ENCODE measurements at regions not wholly inside any gene's neighbourhood (a gene's known extent, or its start where the extent isn't known, plus 50 kb on each side); places are given as distances from the start of the nearest gene placed in this dataset.
"Not testable (repeated sequence)": the region's sequence is repeated elsewhere in the genome, so short reads cannot be mapped to it uniquely, and the experiment has no call there.

- DNase-seq: peak; percentile 80
Observed at GRCh38 chr6:44049989-44050871, 77.0 kb downstream of the MRPL14 start.

DNA sequence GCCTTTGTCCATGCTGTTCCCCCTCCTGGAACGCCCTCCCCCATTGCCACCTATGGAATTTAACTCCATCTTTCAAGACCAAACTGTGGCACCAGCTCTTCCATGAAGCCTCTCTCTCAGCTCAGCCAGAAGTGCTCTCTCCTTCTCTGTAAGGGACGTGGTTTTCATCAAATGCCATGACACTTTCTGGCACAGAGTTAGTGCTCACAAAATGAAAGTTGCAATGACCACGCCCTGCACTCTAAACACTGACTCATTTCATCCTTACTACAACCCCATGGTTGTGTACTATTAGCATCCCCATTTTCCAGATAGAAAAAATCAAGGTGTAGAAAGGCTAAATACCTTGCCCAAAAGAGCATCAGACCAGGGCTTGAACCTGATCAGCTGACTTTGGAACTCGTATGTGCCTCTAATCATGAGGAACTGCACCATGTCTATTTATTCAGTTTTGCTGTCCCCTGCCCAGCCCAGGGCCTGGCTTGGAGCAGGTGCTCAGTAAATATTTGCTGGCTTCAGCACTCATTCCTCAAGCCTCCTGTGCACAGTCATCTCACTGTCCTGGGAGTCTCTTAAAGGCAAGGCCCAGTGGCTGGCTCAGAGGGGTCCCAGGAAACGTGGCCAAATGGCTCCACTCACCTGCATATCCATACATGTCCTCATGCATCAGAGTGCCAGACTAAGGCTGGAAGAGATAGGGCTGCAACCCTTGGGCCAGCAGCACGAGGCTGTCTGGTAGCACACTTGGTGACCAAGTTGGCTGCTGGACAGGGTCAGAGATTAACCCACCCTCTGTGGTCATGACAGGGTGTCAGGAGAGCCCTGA is 77.9 kb downstream of the MRPL14 start:
- peak; percentile 58 for DNase-seq

DNA sequence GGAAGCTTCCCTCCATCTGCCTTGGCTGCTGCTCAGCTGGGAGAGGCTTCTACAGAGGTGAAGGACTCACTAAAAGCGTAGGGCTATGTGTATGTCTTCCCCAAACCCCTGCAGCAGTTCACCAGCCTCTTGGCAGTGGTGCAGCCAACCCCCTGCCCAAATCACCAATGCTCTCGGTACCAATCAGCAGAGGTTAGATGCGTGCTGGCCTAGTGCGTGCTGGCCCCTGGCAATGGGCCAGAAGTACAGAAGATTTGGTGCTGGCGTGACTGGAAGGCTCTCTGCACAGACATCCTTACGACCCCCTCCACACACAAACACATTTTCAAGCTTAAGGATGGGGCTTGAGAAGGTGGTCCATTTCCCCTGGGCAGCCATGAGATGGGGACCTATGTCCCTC is 79.0 kb downstream of the MRPL14 start:
- no peak for DNase-seq

DNA sequence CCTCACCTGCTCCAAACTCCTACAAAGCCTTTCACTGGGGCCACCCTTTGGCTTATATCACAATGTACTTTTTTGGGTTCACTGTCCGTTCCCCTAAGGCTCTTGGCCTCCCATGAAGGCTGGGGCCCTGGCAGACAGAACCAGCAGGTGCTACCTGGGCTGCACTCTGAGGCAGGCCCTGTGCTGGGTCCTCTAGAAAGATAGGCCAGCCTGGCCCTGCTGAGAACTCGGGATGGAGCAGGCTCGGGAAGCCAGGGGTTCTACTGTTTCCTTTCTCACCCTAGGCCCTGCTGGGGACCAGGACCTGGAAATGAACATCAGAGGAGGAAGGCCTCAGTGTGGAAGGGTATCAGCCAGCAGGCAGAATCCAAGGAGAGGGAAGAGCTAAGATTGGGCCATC is 79.5 kb downstream of the MRPL14 start:
- DNase-seq: no peak

GRCh38 chr6:44047179-44047546 is 80.1 kb downstream of the MRPL14 start:
- no peak for DNase-seq

GRCh38 chr6:44046516-44047178 is 80.6 kb downstream of the MRPL14 start:
- no peak for DNase-seq

- no peak for DNase-seq
Observed at GRCh38 chr6:44045672-44046015, 81.6 kb downstream of the MRPL14 start.

DNA sequence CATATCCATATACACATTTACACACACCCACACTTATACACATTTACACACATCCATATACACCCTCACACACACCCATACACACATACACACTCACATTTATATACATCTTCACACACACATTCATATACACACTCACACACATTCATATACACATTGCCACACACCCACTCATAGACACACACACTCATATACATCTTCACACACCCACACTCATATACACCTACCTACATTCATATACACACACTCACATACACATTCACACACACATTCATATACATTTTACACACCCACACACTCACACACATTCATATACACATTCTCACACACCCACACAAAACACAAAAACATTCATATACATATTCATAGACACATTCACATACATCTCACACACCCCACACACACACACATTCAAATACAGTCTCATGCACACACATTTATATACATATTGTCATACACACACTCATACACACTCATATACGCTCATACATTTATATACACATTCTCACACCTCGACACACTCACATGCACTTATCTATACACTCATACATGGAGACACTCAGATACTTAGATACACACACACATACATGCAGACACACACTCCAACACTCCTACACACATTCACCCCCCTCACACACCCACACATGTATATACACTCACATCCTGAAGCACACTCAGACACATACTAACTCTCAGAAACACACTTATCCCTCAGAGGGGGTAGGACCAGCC is 82.1 kb downstream of the MRPL14 start:
- DNase-seq: no peak

- DNase-seq: no peak
Observed at GRCh38 chr6:44044154-44044539, 83.1 kb downstream of the MRPL14 start.

GRCh38 chr6:44043479-44044153 is 83.6 kb downstream of the MRPL14 start:
- DNase-seq: no peak

GRCh38 chr6:44042989-44043478 is 84.2 kb downstream of the MRPL14 start:
- DNase-seq: no peak

DNA sequence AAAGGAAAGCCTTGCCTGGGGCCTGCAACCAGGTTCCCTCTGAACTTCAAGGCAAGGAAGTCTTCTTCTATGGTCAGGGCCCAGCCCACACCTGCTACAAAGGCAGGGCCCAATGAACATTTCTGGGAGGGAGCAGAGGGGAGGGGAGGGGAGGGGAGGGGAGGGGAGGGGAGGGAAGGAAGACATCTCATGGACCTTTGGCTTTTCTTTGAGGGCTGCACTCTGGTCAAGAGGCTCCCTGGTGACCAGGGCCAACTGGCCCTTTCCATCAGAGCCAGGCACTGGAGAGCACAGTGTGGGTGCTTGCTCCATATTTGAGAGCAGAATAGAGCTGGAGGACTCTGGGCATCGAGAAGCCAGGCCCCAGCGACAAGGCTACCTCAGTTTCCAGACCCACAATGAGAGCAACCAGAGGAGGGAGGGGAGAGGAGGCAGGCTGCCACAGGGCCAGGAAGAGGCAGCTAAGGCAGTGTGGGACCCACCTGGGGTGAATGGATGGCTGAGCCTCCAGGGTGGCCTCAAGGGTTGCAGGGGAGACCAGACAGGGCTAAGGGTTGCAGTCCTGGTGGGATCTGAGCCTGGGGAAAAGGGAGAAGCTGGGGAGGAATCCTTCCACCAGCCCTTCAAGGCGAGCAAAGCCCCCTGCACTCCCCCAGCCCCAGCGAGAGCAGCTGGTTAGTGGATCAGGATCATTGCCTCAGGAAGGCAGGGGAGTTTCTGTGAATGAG is 84.8 kb downstream of the MRPL14 start:
- no peak for DNase-seq

DNA sequence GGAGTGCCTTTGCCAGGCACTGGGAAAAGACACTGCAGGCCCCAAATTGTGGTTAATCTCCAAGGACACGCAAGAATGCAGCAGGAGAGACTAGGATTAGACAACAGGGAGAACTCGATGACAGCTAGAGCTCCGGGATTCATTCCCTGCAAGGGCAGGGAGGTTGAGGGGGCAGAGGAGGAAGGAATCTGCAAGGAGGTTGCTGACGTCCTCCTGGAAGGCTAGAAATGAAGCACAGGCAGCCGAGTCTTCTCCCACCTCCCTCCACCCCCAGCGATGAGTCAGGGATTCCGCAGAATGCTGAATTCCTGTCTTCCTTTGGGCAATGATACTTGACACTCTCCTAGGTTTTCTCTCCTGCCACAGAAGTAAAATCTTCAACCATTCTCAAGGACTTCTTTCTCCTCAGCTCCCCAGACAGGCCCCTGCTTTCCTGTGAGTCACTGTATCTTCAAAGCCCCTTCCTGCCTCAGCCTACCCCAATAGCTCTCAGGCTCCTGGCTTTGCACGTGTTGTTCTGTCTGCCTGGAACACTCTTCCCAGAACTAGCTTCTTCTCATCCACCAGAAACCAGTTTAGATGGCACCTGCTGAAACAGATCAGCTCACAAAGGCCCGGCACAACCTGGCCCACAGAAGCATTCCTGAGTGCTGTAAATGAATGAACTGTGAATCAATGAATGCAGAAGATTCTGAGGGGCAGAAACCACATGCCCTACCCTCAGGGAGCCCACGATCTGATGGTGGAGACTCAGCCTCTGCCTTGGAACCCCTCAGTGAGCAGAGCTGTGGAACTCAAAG is 85.6 kb downstream of the MRPL14 start:
- DNase-seq: peak; percentile 100

- DNase-seq: no peak
Observed at GRCh38 chr6:44040786-44041185, 86.5 kb downstream of the MRPL14 start.

DNA sequence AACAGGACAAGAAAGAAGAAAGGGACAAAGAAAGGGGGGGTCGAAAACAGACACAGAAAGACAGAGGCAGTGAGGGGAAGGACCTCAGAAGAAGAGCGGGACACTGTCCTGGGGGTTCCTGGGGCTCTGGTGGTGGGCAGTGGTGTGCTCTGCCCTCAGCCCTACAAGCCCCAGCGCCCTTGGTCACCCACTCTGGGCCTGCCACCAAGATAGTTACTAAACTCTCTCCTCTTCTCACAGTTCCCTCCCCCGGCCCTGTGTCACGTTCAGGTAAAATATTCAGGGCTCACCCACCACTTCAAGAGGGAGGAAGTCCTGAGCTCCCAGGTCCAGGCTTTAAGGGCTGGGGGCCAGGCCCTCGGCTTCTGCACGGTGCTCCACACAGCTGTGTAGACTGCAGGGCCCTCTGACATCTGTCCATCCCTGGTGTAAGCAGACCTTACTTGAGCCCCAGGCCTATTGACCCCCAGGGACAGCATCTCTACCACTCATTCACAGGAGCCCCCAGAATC is 87.4 kb downstream of the MRPL14 start:
- no peak for DNase-seq

GRCh38 chr6:44039191-44039719 is 88.0 kb downstream of the MRPL14 start:
- no peak for DNase-seq

DNA sequence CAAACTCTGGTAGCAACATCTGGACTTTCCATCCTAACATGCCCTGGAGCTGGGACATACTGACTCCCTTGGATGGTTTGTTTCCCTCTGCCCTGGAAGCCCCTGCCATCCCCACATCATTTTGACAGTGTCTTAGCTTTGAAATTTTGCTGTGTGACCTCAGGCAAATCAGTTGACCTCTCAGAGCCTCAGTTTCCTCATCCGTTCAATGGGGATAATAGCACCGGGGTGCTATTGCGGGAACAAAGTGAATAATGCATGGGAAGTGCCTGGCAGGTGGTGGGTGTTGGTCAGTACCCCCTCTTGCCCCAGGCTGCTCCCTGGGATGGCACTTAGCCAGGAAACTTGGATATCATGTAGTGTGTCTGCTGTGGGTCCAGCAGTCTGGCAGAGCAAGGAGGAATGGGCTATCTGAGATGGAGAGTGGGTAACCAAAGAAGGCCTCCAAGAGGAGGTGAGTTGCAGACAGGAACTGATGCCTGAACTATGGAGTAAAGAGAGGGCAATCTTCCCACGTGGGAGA is 88.6 kb downstream of the MRPL14 start:
- DNase-seq: no peak

GRCh38 chr6:44037847-44038542 is 89.3 kb downstream of the MRPL14 start:
- DNase-seq: no peak

DNA sequence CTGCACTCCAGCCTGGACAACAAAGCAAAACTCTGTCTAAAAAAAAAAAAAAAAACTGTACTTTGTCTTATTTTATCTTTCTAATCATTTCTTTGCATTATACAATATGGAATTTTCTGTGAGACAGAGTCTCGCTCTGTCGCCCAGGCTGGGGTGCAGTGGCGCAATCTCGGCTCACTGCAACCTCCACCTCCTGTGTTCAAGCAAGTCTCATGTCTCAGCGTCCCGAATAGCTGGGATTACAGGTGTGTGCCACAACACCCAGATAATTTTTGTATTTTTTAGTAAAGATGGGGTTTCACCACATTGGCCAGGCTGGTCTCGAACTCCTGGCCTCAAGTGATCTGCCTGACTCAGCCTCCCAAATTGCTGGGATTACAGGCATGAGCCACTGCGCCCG is 90.0 kb downstream of the MRPL14 start:
- not testable (repeated sequence) for DNase-seq

Measured in fibroblast of skin of right quadriceps (primary cell).